GM13976 (cell line): ENCODE measurements at regions not wholly inside any gene's neighbourhood (a gene's known extent, or its start where the extent isn't known, plus 50 kb on each side); places are given as distances from the start of the nearest gene placed in this dataset.
"Not testable (repeated sequence)": the region's sequence is repeated elsewhere in the genome, so short reads cannot be mapped to it uniquely, and the experiment has no call there.

ENCODE experiments used
- DNase-seq: peaks from one replicate; pipeline ENCODE4 v3.0.0; 2012; ENCODE audit warnings: low spot score
- in situ Hi-C: fragments of 300-500 bp; cut with MboI; formaldehyde crosslinking; loops from one replicate; pipeline ENCODE4 v1.12.0; 2022; ENCODE audit warnings: low sequenced_read_pairs, mixed read lengths, inconsistent platforms; ENCODE audit not compliant: unreplicated experiment
- TF ChIP-seq, protein P1 (sequence below): IDR thresholded peaks from 2 replicates; pipeline ENCODE4 v1.5.1; 2012; ENCODE audit warnings: borderline replicate concordance, mild to moderate bottlenecking; ENCODE audit not compliant: insufficient read depth; ENCODE audit errors: extremely low read depth, missing control alignments, control extremely low read depth

DNA sequence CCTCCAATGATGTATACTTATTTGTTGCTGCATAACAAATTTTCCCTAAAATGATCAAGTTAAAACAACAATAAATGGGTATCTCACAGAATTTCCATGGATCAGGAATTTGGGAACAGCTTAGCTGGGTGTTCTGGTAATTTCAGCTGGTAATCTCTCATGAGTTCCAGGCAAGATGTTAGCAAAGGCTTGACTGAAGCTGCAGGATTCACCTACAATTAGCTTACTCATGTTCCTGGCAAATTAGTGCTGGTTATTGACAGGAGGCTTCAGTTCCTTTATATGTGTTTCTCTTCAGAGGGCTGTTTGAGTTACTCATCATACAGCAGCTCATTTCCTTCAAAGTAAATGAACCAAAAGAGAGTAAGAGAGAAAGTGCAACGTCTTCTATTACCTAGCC is 506.3 kb upstream of the IMPG1 start:
- in situ Hi-C loops, result no loop called here
- TF ChIP-seq, protein P1, sequence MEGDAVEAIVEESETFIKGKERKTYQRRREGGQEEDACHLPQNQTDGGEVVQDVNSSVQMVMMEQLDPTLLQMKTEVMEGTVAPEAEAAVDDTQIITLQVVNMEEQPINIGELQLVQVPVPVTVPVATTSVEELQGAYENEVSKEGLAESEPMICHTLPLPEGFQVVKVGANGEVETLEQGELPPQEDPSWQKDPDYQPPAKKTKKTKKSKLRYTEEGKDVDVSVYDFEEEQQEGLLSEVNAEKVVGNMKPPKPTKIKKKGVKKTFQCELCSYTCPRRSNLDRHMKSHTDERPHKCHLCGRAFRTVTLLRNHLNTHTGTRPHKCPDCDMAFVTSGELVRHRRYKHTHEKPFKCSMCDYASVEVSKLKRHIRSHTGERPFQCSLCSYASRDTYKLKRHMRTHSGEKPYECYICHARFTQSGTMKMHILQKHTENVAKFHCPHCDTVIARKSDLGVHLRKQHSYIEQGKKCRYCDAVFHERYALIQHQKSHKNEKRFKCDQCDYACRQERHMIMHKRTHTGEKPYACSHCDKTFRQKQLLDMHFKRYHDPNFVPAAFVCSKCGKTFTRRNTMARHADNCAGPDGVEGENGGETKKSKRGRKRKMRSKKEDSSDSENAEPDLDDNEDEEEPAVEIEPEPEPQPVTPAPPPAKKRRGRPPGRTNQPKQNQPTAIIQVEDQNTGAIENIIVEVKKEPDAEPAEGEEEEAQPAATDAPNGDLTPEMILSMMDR, result no peak
- no peak for DNase-seq

DNA sequence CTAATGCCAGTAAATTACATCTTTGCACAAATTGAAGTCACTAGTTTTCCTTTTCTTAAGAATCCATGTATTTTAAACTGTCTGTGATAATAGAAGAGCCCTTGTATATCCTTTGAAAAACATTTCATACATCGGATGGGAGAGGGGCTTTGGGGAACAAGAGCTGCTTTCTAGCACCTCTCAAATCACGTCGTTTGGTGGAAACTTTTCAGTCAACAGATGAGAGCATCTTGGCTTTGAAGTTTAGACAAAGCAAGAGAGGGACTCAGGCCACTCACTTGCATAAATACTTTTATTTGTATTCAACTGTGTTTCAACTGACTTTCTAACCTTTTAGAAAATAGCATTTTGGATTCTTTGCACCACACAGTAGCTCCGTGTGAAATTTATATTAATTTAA is 502.3 kb upstream of the IMPG1 start:
- DNase-seq, result no peak
- TF ChIP-seq, protein P1, result no peak
- in situ Hi-C loops, result no loop called here

GRCh38 chr6:76565932-76566331 is 493.5 kb upstream of the IMPG1 start:
- DNase-seq, result no peak
- TF ChIP-seq, protein P1, result no peak
- in situ Hi-C loops, result no loop called here

DNA sequence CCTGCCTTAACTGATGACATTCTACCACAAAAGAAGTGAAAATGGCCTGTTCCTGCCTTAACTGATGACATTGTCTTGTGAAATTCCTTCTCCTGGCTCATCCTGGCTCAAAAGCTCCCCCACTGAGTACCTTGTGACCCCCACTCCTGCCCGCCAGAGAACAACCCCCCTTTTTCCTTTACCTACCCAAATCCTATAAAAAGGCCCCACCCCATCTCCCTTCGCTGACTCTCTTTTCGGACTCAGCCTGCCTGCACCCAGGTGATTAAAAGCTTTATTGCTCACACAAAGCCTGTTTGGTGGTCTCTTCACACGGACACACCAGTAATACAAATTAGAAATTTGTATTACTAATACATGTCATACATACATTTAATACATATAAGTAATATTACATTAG is 489.9 kb upstream of the IMPG1 start:
- DNase-seq, in situ Hi-C loops: not testable (repeated sequence)

DNA sequence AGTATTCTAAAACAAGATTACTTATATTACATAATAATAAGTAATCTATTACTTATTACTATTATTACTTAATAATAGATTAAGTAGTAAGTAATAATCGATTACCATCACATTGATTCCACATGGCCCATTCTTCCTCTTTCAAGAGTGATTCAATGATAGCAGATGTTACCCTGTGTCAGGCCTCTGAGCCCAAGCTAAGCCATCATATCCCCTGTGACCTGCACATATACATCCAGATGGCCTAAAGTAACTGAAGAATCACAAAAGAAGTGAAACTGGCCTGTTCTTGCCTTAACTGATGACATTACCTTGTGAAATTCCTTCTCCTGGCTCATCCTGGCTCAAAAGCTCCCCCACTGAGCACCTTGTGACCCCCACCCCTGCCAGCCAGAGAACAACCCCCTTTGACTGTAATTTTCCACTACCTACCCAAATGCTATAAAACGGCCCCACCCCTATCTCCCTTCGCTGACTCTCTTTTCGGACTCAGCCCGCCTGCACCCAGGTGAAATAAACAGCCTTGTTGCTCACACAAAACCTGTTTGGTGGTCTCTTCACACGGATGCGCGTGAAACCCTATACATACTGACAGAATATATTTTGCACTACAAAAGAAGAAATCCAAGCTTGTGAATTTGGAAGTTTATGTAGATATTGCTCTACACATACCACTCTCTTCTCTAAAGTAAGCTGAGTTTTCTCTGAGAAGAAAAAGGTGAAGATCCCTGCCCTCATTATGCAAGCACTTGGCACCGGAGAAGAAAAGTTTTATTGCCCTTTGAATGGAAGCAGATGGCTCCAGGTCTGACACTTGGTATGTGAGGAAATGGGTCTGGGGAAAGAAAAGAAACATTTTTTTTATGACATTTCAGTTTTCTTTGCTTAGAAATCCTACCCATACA is 488.6 kb upstream of the IMPG1 start:
- DNase-seq, in situ Hi-C loops: not testable (repeated sequence)

DNA sequence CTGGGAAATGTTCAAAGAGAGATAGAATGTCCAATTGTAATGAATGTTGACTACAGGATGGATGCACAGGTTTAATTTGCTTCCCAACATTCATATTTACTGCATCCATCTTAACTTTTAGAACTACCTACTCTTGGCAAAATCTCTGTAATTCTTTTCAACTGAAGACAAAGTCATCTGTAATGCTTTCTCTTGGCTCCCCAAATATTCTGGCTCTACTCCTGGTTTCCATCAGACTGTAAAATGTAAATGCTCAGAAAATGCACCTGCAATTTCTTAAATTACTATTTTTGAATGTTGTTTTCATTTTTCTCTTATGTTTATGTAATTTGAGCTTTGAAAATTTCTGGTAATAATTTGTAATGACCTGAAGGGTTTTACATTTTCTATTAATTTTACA is 480.8 kb upstream of the IMPG1 start:
- in situ Hi-C loops, result no loop called here
- DNase-seq, result no peak
- TF ChIP-seq, protein P1, result no peak

DNA sequence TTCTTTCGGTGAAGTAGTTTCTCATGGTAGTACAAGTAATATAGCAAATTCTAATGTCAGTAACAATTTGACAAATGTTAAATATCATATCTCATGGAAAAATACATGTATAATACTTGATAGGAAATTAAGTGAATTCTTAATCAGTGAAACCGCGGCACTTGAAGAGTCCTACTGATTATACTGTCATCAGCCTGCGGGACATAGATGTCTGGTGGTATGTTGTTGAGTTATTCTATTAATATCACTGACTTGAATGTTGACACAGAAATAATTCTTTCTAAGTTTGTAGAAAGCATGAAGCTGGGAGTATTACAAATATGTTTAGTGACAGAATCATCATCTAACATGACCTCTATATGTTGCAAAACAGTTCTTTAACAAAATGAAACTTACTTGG is 479.8 kb upstream of the IMPG1 start:
- TF ChIP-seq, protein P1, result no peak
- no peak for DNase-seq
- in situ Hi-C loops, result no loop called here
